ENCODE measurements at regions not wholly inside any gene's neighbourhood (a gene's known extent, or its start where the extent isn't known, plus 50 kb on each side); places are given as distances from the start of the nearest gene placed in this dataset.
A peak's percentile ranks its signal among the peaks of the same experiment; 100 is the strongest.

- Histone ChIP-seq H3K4me3 (no peak overlapping the region), H3K27me3 (no peaks in the 10 kb centered on the region), H3K36me3 (replicated peaks in 1 of 2; ENCODE audit: insufficient read depth in 1 of 2, low read depth in 2 of 2) (no peaks in the 10 kb centered on the region), H3K27ac (peak overlapping the region in 3 of 4 donors; percentile 10 to 42 (median 39)), H3K4me1 (peaks cover 19% of the 10 kb centered on the region), H3K9me3 (no peaks in the 10 kb centered on the region)
- intact Hi-C loops (cut with DNase I), result no loop called here
- ATAC-seq (no peak), DNase-seq (no peak)
- WGBS, 2 donors, result 45 to 54% methylated on average over 2 of the region's 2 CpGs
- TF ChIP-seq, protein P1, sequence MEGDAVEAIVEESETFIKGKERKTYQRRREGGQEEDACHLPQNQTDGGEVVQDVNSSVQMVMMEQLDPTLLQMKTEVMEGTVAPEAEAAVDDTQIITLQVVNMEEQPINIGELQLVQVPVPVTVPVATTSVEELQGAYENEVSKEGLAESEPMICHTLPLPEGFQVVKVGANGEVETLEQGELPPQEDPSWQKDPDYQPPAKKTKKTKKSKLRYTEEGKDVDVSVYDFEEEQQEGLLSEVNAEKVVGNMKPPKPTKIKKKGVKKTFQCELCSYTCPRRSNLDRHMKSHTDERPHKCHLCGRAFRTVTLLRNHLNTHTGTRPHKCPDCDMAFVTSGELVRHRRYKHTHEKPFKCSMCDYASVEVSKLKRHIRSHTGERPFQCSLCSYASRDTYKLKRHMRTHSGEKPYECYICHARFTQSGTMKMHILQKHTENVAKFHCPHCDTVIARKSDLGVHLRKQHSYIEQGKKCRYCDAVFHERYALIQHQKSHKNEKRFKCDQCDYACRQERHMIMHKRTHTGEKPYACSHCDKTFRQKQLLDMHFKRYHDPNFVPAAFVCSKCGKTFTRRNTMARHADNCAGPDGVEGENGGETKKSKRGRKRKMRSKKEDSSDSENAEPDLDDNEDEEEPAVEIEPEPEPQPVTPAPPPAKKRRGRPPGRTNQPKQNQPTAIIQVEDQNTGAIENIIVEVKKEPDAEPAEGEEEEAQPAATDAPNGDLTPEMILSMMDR (IDR thresholded peaks at IDR 0.05), result no peak
- no peak for TF ChIP-seq POLR2A (IDR thresholded peaks at IDR 0.05)
Measured at GRCh38 chr6:40274058-40274457, 313.1 kb downstream of the LRFN2 start.

DNA sequence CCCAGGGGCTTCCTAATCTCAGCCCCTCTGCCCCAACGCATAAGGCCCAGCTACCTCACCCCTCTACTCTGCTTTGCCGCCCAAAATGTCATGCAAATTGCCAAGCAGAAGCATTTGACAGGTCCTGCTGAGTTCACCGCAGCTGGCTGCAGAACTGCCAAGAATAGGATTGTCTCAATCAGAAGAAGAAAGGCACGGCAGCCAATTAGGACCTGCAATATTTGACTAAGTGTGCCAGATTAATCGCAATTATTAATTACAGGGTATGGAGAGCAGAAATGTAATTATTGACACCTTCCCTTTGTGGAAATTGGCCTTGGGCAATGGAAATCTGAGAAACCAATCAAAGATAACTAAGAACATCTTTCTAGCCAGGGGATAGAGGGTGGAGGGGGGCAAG lies 318.6 kb downstream of the LRFN2 start:
- TF ChIP-seq POLR2A (IDR thresholded peaks at IDR 0.05), result no peak
- TF ChIP-seq, protein P1 (IDR thresholded peaks at IDR 0.05), result no peak
- 50 to 70% methylated on average over 5 of the region's 5 CpGs for WGBS, 2 donors
- Histone ChIP-seq H3K4me1 (peaks cover 4% of the 10 kb centered on the region), H3K9me3 (no peaks in the 10 kb centered on the region), H3K27me3 (no peaks in the 10 kb centered on the region), H3K27ac (peak overlapping the region in 1 of 4 donors; percentile 28), H3K4me3 (no peak overlapping the region), H3K36me3 (replicated peaks in 1 of 2; ENCODE audit: insufficient read depth in 1 of 2, low read depth in 2 of 2) (no peaks in the 10 kb centered on the region)
- intact Hi-C loops (cut with DNase I), result no loop called here
- ATAC-seq, result no peak
- no peak for DNase-seq

DNA sequence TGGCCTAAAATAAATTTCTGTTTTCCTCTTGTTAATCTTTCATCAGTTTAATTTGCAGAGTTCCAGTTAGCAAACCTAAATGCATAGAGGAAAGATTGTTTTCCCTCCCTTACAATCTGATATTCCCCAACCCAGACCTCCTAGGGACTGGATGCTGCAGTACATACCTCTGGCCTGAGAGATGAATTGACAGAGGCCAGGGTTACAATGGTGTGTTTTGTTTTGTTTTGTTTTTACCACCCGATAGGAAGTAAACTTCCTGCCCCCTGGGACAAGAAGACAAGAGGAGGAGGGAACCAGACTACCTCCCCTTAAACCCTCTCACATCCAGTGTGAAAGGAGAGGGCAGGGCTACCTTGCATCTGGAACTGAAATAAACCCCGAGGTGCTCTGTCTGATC lies 319.0 kb downstream of the LRFN2 start:
- H3K27ac ChIP-seq, result peak overlapping the region in 1 of 4 donors; percentile 28
- DNase-seq (no peak), ATAC-seq (no peak)
- WGBS, 2 donors, result 34 to 62% methylated on average over 2 of the region's 2 CpGs
- intact Hi-C loops (cut with DNase I), result no loop called here
- H3K4me3 ChIP-seq, result no peak overlapping the region
- no peaks in the 10 kb centered on the region for H3K36me3 ChIP-seq (replicated peaks in 1 of 2; ENCODE audit: insufficient read depth in 1 of 2, low read depth in 2 of 2)
- no peaks in the 10 kb centered on the region for H3K27me3 ChIP-seq
- TF ChIP-seq, protein P1 (IDR thresholded peaks at IDR 0.05), result peak in 1 of 7 experiments; percentile 10
- TF ChIP-seq POLR2A (IDR thresholded peaks at IDR 0.05), result no peak
- H3K4me1 ChIP-seq, result peaks cover 5% of the 10 kb centered on the region
- H3K9me3 ChIP-seq, result no peaks in the 10 kb centered on the region

DNA sequence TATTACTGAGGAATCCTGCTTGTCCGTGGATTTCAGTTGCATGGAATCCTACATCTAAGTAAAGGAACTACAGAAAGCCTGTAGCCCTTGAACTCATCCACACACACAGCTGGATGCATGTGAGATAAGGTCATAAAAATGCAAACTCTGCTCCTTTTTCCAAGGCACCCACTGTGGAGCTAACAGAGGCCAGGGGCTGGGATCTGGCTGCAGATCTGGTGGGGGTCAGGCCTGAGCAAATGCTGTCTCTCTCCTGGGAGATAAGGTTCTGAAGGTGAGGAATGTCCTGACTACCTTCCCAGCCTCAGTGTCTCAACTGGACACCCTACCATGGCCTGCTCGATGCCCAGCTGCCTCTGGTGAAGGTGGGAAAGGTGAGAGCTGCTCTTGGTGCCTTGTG lies 321.5 kb downstream of the LRFN2 start:
- DNase-seq (no peak), ATAC-seq (no peak)
- 65 to 78% methylated on average over 2 of the region's 2 CpGs for WGBS, 2 donors
- Histone ChIP-seq H3K27me3 (no peaks in the 10 kb centered on the region), H3K4me3 (no peak overlapping the region), H3K36me3 (replicated peaks in 1 of 2; ENCODE audit: insufficient read depth in 1 of 2, low read depth in 2 of 2) (no peaks in the 10 kb centered on the region), H3K9me3 (no peaks in the 10 kb centered on the region), H3K27ac (no peak overlapping the region), H3K4me1 (peaks cover 5% of the 10 kb centered on the region)
- TF ChIP-seq, protein P1 (IDR thresholded peaks at IDR 0.05), result no peak
- TF ChIP-seq POLR2A (IDR thresholded peaks at IDR 0.05), result no peak
- intact Hi-C loops (cut with DNase I), result no loop called here

GRCh38 chr6:40263970-40264369 lies 323.2 kb downstream of the LRFN2 start:
- Histone ChIP-seq H3K4me3 (no peak overlapping the region), H3K4me1 (peaks cover 5% of the 10 kb centered on the region), H3K27me3 (no peaks in the 10 kb centered on the region), H3K36me3 (replicated peaks in 1 of 2; ENCODE audit: insufficient read depth in 1 of 2, low read depth in 2 of 2) (no peaks in the 10 kb centered on the region), H3K9me3 (no peaks in the 10 kb centered on the region), H3K27ac (no peak overlapping the region)
- intact Hi-C loops (cut with DNase I), result no loop called here
- TF ChIP-seq POLR2A (IDR thresholded peaks at IDR 0.05), result no peak
- TF ChIP-seq, protein P1 (IDR thresholded peaks at IDR 0.05), result no peak
- no peak for DNase-seq
- 13 to 17% methylated on average over 1 to 2 of the region's 2 CpGs for WGBS, 2 donors
- ATAC-seq, result no peak
